NB4 (cell line): ENCODE measurements at regions not wholly inside any gene's neighbourhood (a gene's known extent, or its start where the extent isn't known, plus 50 kb on each side); places are given as distances from the start of the nearest gene placed in this dataset.

Experiments used
- POLR2A ChIP-seq: IDR thresholded peaks from 2 replicates; pipeline ENCODE4 v1.6.1; 2011; ENCODE audit warnings: mild to moderate bottlenecking; ENCODE audit not compliant: insufficient read length; ENCODE audit errors: extremely low read depth
- TF ChIP-seq, protein P1 (sequence below): IDR thresholded peaks from one replicate; pipeline ENCODE4 v1.5.1; 2012; ENCODE audit warnings: low read depth, low read length

GRCh38 chr1:70737125-70737524 is 310.5 kb downstream of the PTGER3 start:
- no peak for TF ChIP-seq POLR2A
- TF ChIP-seq, protein P1, sequence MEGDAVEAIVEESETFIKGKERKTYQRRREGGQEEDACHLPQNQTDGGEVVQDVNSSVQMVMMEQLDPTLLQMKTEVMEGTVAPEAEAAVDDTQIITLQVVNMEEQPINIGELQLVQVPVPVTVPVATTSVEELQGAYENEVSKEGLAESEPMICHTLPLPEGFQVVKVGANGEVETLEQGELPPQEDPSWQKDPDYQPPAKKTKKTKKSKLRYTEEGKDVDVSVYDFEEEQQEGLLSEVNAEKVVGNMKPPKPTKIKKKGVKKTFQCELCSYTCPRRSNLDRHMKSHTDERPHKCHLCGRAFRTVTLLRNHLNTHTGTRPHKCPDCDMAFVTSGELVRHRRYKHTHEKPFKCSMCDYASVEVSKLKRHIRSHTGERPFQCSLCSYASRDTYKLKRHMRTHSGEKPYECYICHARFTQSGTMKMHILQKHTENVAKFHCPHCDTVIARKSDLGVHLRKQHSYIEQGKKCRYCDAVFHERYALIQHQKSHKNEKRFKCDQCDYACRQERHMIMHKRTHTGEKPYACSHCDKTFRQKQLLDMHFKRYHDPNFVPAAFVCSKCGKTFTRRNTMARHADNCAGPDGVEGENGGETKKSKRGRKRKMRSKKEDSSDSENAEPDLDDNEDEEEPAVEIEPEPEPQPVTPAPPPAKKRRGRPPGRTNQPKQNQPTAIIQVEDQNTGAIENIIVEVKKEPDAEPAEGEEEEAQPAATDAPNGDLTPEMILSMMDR = no peak
